ENCODE measurements at regions not wholly inside any gene's neighbourhood (a gene's known extent, or its start where the extent isn't known, plus 50 kb on each side); places are given as distances from the start of the nearest gene placed in this dataset.

DNA sequence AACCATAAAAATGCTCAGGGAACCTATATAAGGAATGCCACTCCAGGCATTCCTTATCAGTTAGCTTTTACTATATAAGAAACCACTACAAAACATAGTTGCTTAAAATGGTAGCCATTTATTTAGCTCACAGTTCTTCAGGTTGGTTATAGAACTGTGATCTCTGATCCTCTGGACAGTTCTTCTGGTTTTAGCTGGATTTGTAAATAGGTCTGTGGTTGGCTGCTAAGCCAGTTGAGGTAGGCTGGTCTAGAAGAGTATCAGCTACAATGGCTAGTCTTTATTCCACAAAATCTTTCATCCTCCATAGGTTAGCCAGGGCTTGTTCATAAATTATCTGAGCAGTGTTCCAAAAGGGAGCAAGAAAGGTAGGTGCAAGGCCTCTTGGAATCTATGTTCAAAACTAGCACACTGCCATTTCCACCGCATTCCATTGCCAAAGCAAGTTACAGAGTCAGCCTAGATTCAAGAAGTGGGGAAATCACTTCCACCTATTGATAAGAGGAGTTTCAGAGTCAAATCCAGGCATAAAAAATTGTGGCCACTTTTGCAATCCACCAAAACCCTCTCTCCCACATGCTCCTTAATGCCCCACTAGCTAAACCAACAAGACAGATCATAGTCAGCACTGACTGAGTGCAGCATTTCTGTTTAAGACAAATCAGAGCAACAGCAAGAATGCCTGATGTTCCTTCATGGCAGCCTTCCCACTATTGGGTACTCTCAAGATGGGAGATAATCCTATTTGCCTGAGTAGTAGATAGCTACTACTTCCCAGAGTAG is 146.4 kb downstream of the IRS1 start:
- DNase-seq (ENCODE audit: low read depth): no peak

GRCh38 chr2:226652369-226652768 is 147.3 kb downstream of the IRS1 start:
- no peak for DNase-seq (ENCODE audit: low read depth)

- peak; percentile 12 for DNase-seq (ENCODE audit: low read depth)
Measured at GRCh38 chr2:226649871-226650660, 149.6 kb downstream of the IRS1 start.

DNA sequence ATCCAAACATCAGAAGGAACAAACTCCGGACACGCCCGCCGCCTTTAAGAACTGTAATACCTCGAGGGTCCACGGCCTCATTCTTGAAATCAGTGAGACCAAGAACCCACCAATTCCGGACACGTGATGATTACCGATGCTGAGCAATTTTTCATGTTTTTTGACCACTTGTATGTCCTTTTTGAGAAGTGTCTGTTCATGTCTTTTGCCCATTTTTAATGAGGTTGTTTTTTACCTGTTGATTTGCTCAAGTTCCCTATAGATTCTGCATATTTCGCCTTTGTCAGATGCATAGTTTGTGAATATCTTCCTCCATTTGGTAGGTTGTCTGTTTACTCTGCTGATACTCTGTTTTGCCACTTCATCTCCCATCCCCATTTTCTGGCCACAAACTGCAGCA is 150.4 kb downstream of the IRS1 start:
- no peak for DNase-seq (ENCODE audit: low read depth)

DNA sequence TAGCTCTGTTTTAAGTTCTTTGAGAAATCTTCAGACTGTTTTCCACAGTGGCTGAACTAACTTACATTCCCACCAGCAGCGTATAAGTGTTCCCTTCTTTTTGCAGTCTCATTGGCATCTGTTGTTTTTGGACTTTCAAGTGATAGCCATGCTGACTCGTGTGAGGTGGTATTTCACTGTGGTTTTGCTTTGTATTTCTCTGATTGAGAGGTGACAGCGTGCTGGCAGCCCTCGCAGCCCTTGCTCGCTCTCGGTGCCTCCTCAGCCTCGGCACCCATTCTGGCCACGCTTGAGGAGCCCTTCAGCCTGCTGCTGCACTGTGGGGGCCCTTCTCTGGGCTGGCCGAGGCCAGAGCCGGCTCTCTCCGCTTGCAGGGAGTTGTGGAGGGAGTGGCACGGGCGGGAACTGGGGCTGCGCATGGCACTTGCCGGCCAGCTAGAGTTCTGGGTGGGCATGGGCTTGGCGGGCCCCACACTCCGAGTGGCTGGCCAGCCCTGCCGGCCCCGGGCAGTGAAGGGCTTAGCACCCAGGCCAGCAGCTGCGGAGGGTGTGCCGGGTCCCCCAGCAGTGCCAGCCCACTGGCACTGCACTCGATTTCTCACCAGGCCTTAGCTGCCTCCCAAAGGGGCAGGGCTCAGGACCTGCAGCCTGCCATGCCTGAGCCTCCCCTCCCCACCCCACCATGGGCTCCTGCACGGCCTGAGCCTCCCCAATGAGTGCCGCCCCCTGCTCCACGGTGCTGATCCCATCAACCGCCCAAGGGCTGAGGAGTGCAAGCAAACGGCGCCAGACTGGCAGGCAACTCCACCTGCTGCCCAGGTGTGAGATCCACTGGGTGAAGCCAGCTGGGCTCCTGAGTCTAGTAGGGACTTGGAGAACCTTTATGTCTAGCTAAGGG is 151.8 kb downstream of the IRS1 start:
- DNase-seq (ENCODE audit: low read depth): no peak

DNA sequence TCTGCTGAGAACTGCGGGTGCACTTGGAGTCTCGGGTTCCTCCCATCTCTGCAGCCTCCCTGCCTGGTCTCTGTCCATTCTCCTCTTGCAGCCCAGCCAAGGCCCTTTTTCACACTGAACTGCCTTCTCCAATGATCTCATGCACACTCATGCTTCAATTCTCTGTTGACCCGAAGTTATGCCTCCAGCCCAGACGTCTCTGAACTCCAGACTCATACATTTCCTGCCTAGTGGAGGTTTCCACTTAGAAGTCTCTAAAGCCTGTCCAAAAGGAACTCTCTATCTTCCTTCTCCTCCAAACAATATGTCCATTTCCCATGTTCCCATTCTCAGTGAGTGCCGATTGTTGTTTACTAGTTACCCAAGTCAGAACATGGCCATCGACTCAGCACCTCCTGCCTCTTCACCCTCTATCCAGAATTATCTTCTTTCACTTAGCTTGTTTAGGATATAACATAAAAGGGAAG is 155.2 kb downstream of the IRS1 start:
- no peak for DNase-seq (ENCODE audit: low read depth)

GRCh38 chr2:226643946-226644282 is 155.7 kb downstream of the IRS1 start:
- DNase-seq (ENCODE audit: low read depth): no peak

DNA sequence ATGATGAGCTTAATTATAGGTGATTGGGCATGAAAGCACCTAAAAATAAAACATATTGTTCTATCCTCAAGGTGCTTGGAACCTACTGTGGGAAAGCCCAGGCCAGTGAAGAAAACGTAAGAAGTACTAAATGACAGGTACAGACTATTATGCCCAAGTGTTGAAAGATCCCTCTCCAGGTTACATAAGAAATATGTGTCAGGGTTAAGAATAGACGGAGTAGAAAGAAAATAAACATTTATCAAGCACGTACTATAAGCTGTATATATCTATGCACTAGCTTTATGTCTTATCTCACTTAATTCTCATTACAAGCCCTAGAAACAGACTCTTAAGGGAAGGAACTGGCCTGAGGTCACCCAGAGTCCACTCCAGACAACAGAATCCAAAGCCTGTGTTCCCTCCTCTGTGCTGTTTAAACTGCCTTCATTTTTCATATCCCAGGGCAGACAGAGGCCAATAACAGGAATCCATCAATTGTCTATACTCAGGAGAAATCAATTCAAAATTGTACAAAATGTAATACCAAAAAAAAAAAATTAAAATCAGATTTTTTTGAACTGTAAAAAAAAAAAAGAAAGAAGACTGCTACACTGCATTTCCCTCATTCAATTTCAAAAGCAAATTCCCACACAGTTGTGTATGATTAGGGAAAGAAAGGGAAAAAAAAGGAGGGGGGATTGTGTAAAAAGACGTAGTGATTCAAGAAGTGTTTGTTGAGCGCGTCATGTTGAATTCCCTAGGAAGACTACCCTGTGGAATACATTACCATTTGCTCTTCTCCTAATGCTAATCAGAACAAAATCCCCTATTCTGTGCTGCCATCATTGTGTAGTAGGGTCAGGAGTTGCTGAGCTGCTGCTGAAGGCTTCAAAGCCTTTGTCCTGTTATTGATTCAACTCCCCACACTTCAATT is 156.3 kb downstream of the IRS1 start:
- no peak for DNase-seq (ENCODE audit: low read depth)

GRCh38 chr2:226641008-226641407 is 158.6 kb downstream of the IRS1 start:
- no peak for DNase-seq (ENCODE audit: low read depth)

DNA sequence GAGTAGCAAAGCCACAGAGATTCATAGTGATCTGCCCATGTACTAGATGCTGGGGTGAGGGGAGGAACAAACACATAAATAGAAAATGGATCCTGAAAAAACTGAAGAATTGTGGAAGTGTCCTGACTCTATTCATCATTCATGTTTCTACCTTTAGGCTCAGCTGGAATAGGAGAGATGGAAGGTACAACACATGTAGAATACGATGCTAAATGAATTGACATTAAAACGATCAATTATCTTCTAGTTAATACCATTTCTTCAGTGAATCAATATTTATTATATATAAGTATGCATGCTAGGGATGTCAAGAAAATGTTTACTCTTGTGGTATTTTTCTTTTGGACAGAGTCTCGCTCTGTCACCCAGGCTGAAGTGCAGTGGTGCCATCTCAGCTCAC is 159.1 kb downstream of the IRS1 start:
- DNase-seq (ENCODE audit: low read depth): no peak

GRCh38 chr2:226639550-226639949 is 160.1 kb downstream of the IRS1 start:
- DNase-seq (ENCODE audit: low read depth): no peak

GRCh38 chr2:226638576-226638975 is 161.0 kb downstream of the IRS1 start:
- no peak for DNase-seq (ENCODE audit: low read depth)

GRCh38 chr2:226637383-226637782 is 162.2 kb downstream of the IRS1 start:
- no peak for DNase-seq (ENCODE audit: low read depth)

GRCh38 chr2:226636586-226636985 is 163.0 kb downstream of the IRS1 start:
- DNase-seq (ENCODE audit: low read depth): no peak

DNA sequence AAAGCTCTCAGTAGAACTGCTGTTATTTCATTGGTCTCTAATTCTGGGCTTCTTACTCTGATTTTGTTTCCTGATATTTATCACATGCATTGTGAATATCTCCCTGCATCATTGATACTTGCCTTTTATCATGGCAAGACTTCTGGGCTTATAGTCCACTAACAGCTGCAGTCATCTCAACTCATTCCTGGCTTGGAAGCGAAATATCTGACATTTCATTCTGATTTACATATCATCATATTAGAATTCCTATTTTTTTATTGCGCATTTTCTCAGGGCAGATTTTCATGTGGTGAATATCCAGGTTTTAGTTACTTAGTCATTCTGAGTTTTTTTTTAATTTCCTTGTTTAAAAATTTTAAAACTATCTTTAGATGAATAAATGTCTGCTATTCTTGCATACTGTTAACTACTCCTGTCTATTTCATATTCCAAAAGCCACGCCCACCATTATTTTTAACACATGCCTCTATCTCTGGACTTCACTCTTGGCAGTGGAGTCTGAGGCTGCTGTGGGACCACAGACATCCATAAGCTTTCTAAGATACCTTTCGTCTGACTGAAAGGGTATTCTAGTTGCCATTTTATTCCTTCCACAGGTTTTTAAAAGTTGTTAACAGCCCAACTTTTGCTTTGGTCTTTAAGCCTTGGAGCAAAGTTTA is 164.5 kb downstream of the IRS1 start:
- DNase-seq (ENCODE audit: low read depth): no peak

- DNase-seq (ENCODE audit: low read depth): no peak
Measured at GRCh38 chr2:226631671-226632070, 167.9 kb downstream of the IRS1 start.

DNA sequence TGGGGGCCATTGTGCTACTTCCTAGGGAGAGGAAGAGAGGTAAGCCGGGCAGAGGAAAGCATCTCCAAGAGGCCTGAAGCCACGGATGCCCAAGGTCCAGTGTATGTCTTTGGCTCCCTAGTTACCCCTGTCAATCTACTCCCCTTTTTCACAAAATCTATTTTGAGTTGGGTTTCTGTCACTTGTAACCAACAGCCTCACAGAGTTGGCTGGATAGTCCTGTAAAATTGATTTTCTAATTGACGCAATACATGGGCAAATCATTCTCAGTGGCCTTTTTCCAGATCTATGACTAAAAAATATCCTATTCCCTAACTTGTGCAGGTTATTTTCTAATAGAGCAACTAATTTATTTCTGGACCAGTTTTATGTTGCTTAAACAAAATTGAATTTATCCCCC is 168.4 kb downstream of the IRS1 start:
- no peak for DNase-seq (ENCODE audit: low read depth)

GRCh38 chr2:226625946-226626345 is 173.7 kb downstream of the IRS1 start:
- DNase-seq (ENCODE audit: low read depth): no peak

GRCh38 chr2:226623587-226624368 is 175.8 kb downstream of the IRS1 start:
- no peak for DNase-seq (ENCODE audit: low read depth)

- DNase-seq (ENCODE audit: low read depth): no peak
Measured at GRCh38 chr2:226622484-226622883, 177.1 kb downstream of the IRS1 start.

Data from activated T-cell treated with anti-CD3 and anti-CD28 coated beads for 48 hours (primary cell).